AG10803 (cell line): ENCODE measurements at regions not wholly inside any gene's neighbourhood (a gene's known extent, or its start where the extent isn't known, plus 50 kb on each side); places are given as distances from the start of the nearest gene placed in this dataset.

Experiments
- DNase-seq: peaks from one replicate; pipeline ENCODE4 v3.0.0; 2010; ENCODE audit warnings: low read depth
- H3K4me3 ChIP-seq: 2 replicates; pipeline ENCODE4 v1.5.1; 2011; ENCODE audit warnings: mild to moderate bottlenecking, low read length, control low read depth
- TF ChIP-seq, protein P1 (sequence below): conservative IDR thresholded peaks from 2 replicates; pipeline ENCODE4 v1.5.1; 2011; ENCODE audit warnings: mild to moderate bottlenecking, low read length, control low read depth, inconsistent platforms

DNA sequence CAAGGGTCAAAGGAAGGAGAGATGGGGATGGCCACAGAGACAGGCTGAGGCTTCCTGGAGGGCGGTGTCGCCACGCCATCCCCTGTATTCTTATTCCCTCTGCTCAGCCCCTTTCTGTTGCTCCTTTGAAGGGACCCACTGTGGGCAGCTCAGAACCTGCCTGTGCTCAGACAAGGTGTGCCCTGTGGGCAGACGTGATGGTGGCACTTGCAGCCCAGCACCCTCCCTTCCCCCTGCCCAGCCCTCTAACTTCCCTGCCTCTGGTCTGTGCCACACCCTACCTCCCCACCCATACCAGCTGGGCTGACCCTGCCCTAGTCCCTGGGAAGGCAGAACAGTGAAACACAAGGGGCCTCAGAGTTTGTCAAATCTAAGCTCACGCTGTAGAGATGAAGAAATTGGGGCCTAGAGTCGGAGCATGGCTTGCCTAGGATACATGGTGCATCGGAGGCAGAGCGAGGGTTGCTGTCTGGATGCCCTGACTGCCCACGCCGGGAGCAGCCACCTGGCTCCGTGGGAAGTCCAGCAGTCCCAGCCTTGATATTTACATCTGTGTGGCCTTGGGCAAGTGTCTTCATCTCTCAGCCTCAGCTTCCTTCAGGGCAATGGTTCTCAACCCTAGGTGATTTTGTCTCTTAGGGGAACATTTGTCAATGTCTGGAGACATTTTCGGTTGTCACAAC is 68.6 kb upstream of the RUNX3 start:
- no peak for DNase-seq
- TF ChIP-seq, protein P1, sequence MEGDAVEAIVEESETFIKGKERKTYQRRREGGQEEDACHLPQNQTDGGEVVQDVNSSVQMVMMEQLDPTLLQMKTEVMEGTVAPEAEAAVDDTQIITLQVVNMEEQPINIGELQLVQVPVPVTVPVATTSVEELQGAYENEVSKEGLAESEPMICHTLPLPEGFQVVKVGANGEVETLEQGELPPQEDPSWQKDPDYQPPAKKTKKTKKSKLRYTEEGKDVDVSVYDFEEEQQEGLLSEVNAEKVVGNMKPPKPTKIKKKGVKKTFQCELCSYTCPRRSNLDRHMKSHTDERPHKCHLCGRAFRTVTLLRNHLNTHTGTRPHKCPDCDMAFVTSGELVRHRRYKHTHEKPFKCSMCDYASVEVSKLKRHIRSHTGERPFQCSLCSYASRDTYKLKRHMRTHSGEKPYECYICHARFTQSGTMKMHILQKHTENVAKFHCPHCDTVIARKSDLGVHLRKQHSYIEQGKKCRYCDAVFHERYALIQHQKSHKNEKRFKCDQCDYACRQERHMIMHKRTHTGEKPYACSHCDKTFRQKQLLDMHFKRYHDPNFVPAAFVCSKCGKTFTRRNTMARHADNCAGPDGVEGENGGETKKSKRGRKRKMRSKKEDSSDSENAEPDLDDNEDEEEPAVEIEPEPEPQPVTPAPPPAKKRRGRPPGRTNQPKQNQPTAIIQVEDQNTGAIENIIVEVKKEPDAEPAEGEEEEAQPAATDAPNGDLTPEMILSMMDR: no peak
- no peak overlapping the region for H3K4me3 ChIP-seq

DNA sequence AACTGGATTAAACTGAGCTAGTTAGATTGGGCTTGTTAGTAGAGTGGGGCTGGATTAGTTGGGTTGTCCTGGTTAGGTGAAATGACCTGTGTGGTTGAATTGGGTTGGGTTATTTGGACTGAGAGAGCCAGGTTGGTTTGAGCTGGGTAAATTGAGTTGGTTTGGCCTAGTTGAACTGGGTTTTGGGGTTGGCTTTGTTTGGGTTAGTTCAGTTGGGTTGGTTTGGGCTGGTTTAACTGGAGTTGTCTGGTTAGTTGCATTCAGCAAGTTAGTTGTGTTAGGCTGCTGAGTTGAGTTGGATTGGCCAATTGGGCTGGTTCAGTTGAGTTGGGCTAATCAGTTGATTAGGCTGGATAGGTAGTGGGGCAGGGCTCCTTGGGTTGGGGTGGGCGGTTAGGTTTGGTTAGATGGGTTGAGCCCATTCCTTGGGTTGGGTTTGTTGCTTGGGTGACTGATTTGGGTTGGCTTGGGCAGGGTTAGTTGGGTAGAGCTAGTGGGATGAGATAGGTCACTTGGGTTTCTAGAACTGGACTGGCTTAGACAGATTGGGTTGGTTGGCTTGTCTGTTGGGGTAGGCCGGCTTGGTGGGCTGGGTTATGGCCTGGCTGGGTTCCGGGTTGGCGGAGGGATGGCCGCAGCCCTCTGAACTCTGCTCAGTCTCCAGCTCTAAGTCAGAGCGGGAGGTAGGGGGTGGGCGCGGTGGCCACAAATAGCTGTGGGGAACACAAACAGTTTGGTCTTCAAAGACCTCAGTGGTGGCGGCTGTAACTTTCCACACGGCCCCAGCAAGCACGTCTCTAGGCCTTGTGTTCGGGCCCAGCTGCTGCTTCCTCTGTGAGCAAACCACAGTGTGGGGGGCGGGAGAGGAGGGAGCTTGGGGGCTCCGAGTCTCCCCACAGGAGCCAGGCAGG is 67.2 kb upstream of the RUNX3 start:
- no peak for DNase-seq
- TF ChIP-seq, protein P1: no peak
- no peak overlapping the region for H3K4me3 ChIP-seq

DNA sequence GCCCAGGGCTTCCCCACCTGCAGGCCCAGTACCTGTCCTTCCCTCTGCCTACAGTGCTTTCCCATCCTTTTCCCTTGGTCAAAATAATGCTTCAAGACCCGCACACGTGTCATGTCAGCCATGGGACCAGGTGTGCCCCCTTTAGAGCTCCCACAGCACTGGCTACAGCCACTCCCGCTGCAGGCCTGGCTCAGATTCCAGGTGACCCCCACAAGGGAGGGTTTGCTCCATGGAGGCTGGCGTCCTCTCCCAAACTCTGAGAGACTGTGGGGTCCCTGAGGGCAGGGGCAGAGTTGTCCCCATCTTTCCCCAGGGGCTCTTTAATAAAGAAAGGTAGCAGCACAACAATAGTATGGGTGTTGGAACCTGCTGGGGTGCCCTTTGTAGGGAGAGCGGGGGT is 66.4 kb upstream of the RUNX3 start:
- TF ChIP-seq, protein P1: no peak
- DNase-seq: no peak
- H3K4me3 ChIP-seq: no peak overlapping the region

DNA sequence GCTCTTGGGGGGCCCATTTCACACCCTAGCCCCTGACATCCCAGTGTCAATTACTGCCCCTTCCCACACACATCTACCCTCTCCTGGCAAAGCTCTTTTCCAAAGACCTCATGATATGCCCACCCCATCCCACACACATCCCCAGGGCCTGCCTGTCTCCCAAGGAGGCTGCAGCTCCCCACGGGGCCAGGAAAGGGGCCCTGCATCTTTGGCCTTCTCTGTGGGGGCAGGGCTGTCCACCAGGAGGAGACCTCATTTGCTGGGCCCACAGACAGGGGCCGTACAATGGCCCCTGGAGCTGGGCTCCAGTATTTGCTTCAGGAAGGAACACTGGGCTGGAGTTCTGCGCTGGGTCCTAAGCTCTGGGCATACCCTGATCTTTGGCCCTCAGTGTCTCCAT is 65.6 kb upstream of the RUNX3 start:
- no peak for DNase-seq
- TF ChIP-seq, protein P1: no peak
- no peak overlapping the region for H3K4me3 ChIP-seq

DNA sequence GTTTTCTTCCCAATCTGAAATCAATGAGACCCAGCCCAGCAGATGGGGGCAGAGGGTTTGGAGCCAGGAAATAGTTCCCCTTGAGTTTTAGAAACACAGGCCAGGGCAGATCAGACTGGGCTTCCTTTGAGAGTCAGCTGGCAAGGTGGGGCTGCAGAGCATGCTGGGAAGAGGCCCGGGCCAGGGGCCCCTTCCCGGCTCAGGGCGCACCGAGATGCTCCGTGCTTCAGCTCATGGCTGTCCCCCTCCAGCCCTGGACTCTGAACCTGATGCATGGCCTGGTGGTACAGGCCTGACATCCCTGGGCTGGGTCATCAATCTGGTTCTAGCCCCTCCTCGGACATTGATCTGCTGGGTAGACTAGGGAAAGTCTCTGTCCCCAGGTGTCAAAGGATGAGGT is 65.1 kb upstream of the RUNX3 start:
- TF ChIP-seq, protein P1: no peak
- DNase-seq: no peak
- no peak overlapping the region for H3K4me3 ChIP-seq

DNA sequence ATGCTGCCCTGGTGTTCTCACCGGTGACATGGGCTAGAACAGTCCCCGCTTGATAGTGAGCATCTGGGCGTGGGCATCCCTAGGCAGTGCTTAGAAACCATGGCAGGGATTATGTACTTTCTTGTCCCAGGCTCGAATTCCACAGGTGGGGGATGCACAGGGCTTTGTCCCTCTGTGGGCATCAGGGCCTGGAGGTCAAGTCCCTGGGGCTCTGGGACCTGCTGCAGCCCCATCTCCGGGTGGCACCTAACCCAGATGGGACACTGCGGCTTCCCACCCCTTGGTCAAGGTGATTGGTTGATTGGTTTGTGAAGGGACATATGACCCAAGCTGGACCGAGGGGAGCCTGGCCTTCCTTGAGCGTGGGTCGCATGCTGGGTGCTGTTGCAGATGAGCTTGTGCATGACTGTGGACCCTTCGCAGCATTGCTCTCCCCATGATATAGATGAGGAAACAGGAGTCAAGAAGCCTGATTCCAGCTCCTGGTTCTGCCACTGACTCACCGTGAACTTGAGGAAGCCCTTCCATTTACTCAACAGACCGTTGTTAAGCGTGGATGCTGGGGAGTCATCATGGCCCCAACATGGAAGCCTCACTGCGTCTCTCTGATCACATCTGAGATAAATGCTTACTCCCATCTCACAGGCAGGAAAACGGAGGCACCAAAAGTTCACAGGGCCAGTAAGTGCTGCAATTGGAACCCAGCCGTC is 64.0 kb upstream of the RUNX3 start:
- H3K4me3 ChIP-seq: no peak overlapping the region
- no peak for DNase-seq
- TF ChIP-seq, protein P1: no peak
